ENCODE measurements at regions not wholly inside any gene's neighbourhood (a gene's known extent, or its start where the extent isn't known, plus 50 kb on each side); places are given as distances from the start of the nearest gene placed in this dataset.

- intact Hi-C loops (cut with micrococcal nuclease; ENCODE audit: unreplicated experiment) (no loop called here), in situ Hi-C loops (cut with HindIII; ENCODE audit: extremely low pct_ligation_motif_present, low pct_unique_long_range_greater_than_20kb) (no loop called here)
- Histone ChIP-seq H3K27ac (ENCODE audit: extremely low read length, insufficient read depth, low read length) (no peak overlapping the region), H3K4me3 (replicated peaks in 1 of 3; ENCODE audit: insufficient read depth in 1 of 3, low read depth in 2 of 3, low read length in 3 of 3) (no peak overlapping the region), H3K79me2 (ENCODE audit: insufficient read depth, low read length) (no peaks in the 10 kb centered on the region), H3K36me3 (replicated peaks in 1 of 2; ENCODE audit: control insufficient read depth in 1 of 2, insufficient read depth in 2 of 2, low read length in 2 of 2) (no peaks in the 10 kb centered on the region), H3K9ac (ENCODE audit: insufficient read depth, low read depth, low read length) (no peak overlapping the region), H3K9me3 (ENCODE audit: low read length) (no peaks in the 10 kb centered on the region), H3K4me1 (ENCODE audit: insufficient read depth, low read length) (no peaks in the 10 kb centered on the region), H3K27me3 (ENCODE audit: control insufficient read depth in 1 of 2, insufficient read depth in 2 of 2, low read length in 2 of 2) (peaks cover 0 to 10% of the 10 kb centered on the region in 2 experiments; a peak in 2 of 5 replicates), H3K4me2 (ENCODE audit: low read depth, low read length) (no peak overlapping the region), H2AFZ (ENCODE audit: low read length) (no peak overlapping the region), H4K20me1 (ENCODE audit: insufficient read depth, low read length) (no peaks in the 10 kb centered on the region)
- WGBS (ENCODE audit: low lambda C conversion rate) = 30% methylated on average over 8 of the region's 8 CpGs
- no peak for TF ChIP-seq ZNF205 (CRISPR knock-in tag; IDR thresholded peaks at IDR 0.05)
- peak; percentile 41; the same call in 1 of the 2 replicates for TF ChIP-seq MNT (IDR thresholded peaks at IDR 0.05)
- no peak for TF ChIP-seq TIGD3 (CRISPR knock-in tag; IDR thresholded peaks at IDR 0.05; ENCODE audit: borderline replicate concordance)
- BruUV-seq (replicated peaks) = no TSS peak
- FAIRE-seq = no peak
- POLR2A ChIA-PET = no interaction called here
- ATAC-seq = no peak
- CTCF ChIA-PET (ENCODE audit: low intra/inter-chr PET ratio, low total read pairs) = no interaction called here
- no peak for DNase-seq (ENCODE audit: low spot score)
Observed at GRCh38 chr2:236687296-236687965, 117.8 kb downstream of the ACKR3 start.

GRCh38 chr2:236688157-236688556 is 118.5 kb downstream of the ACKR3 start:
- DNase-seq (ENCODE audit: low spot score) (no peak), ATAC-seq (no peak), FAIRE-seq (no peak)
- CTCF ChIA-PET (ENCODE audit: low intra/inter-chr PET ratio, low total read pairs) = no interaction called here
- H3K9me3 ChIP-seq (ENCODE audit: low read length) = no peaks in the 10 kb centered on the region
- H3K79me2 ChIP-seq (ENCODE audit: insufficient read depth, low read length) = no peaks in the 10 kb centered on the region
- H3K4me3 ChIP-seq (replicated peaks in 1 of 3; ENCODE audit: insufficient read depth in 1 of 3, low read depth in 2 of 3, low read length in 3 of 3) = no peak overlapping the region
- H3K27ac ChIP-seq (ENCODE audit: extremely low read length, insufficient read depth, low read length) = no peak overlapping the region
- no peak overlapping the region for H3K4me2 ChIP-seq (ENCODE audit: low read depth, low read length)
- peaks cover 0 to 14% of the 10 kb centered on the region in 2 experiments; a peak in 2 of 5 replicates for H3K27me3 ChIP-seq (ENCODE audit: control insufficient read depth in 1 of 2, insufficient read depth in 2 of 2, low read length in 2 of 2)
- no peak overlapping the region for H3K9ac ChIP-seq (ENCODE audit: insufficient read depth, low read depth, low read length)
- H2AFZ ChIP-seq (ENCODE audit: low read length) = no peak overlapping the region
- no TSS peak for BruUV-seq (replicated peaks)
- intact Hi-C loops (cut with micrococcal nuclease; ENCODE audit: unreplicated experiment) = no loop called here
- in situ Hi-C loops (cut with HindIII; ENCODE audit: extremely low pct_ligation_motif_present, low pct_unique_long_range_greater_than_20kb) = no loop called here
- no peaks in the 10 kb centered on the region for H4K20me1 ChIP-seq (ENCODE audit: insufficient read depth, low read length)
- POLR2A ChIA-PET = no interaction called here
- WGBS (ENCODE audit: low lambda C conversion rate) = 21% methylated on average over 6 of the region's 6 CpGs
- no peaks in the 10 kb centered on the region for H3K36me3 ChIP-seq (replicated peaks in 1 of 2; ENCODE audit: control insufficient read depth in 1 of 2, insufficient read depth in 2 of 2, low read length in 2 of 2)
- no peaks in the 10 kb centered on the region for H3K4me1 ChIP-seq (ENCODE audit: insufficient read depth, low read length)
- no peak for TF ChIP-seq ZKSCAN5 (CRISPR knock-in tag; IDR thresholded peaks at IDR 0.05)
- no peak for TF ChIP-seq KMT2A (CRISPR knock-in tag; IDR thresholded peaks at IDR 0.05)
- no peak for TF ChIP-seq SMAD1 (CRISPR knock-in tag; IDR thresholded peaks at IDR 0.05; ENCODE audit: borderline replicate concordance, low read depth)
- TF ChIP-seq ZNF574 (CRISPR knock-in tag; IDR thresholded peaks at IDR 0.05) = no peak
- no peak for TF ChIP-seq ZNF629 (CRISPR knock-in tag; conservative IDR thresholded peaks at IDR 0.05)

Data from HepG2 (cell line).